KOPT-K1 (cell line): ENCODE measurements at regions not wholly inside any gene's neighbourhood (a gene's known extent, or its start where the extent isn't known, plus 50 kb on each side); places are given as distances from the start of the nearest gene placed in this dataset.

Source experiments
- H3K27ac ChIP-seq: fragments of 200-600 bp; sonication (generic); 2 replicates; pipeline ENCODE4 v1.5.1; 2016; ENCODE audit warnings: antibody characterized with exemption, mild to moderate bottlenecking, low read depth, low read length; ENCODE audit not compliant: poor library complexity, severe bottlenecking
- H3K36me3 ChIP-seq: fragments of 200-600 bp; sonication (generic); 2 replicates; pipeline ENCODE4 v1.5.1; 2017; ENCODE audit warnings: antibody characterized with exemption, mild to moderate bottlenecking, low read length, moderate library complexity; ENCODE audit not compliant: insufficient read depth
- H3K9me3 ChIP-seq: fragments of 200-600 bp; sonication (generic); 2 replicates; pipeline ENCODE4 v1.5.1; 2017; ENCODE audit warnings: antibody characterized with exemption, low read length, mild to moderate bottlenecking; ENCODE audit not compliant: insufficient read depth, poor library complexity, severe bottlenecking

DNA sequence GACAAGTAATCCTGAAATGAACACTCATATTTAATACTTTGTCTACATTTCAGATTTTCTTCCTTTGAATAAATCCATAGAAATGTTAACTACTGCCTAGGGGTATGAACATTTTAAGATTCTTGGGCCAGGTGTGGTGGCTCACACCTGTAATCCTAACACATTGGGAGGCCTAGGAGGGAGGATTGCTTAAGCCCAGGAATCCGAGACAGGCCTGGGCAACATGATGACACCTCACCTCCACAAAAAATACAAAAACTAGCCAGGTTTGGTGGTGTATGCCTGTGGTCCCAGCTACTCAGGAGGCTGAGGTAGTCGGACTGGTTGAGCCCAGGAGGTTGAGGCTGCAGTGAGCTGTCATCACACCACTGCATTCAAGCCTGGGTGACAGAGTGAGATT is 73.9 kb upstream of the PIAS1 start:
- no peaks in the 10 kb centered on the region for H3K36me3 ChIP-seq
- H3K27ac ChIP-seq, result no peak overlapping the region

DNA sequence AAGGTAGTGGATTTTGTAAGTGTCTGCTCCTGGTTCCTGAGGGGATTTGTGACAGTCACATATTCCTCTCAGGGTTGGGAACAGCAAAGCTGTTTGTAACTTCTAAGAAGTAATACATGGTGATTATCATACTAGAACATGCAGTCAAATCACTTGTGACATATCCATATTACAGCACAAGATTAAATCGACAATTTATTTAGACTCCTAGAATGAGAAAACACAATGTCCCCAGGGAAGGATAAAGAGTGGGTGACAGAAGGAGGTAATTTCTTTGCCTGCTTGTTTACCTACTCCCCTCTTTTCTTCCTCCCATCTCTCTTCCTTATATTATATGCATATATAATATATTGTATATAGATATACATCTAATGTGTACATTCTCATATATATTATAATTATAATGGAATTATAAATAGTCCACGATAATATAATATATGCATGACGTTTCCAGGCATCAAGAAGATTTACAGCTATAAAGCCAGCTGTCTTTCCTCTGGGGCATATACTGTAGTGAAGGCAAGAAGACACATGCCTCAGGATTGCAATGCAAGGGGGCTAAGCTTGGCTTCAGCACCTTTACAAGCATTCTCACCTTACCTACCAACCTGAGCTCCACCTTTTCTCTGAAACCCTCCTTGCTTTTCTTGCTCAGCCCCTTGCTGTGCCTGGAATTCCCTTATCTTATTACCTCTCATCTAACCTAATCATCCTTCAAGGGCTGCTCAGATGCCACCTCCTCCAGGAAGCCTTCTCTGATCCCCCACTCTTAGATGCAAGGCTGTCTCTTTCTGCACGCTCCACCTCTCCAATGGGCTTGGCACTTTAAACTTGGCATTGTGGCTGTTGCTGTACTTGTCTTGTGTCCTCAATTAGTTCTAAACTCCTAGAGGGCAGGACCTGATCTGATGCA is 73.1 kb upstream of the PIAS1 start:
- Histone ChIP-seq H3K36me3 (no peaks in the 10 kb centered on the region), H3K27ac (no peak overlapping the region), H3K9me3 (no peaks in the 10 kb centered on the region)

More for the DNA sequence above, 73.9 kb upstream of the PIAS1 start:
- H3K9me3 ChIP-seq, result no peaks in the 10 kb centered on the region

DNA sequence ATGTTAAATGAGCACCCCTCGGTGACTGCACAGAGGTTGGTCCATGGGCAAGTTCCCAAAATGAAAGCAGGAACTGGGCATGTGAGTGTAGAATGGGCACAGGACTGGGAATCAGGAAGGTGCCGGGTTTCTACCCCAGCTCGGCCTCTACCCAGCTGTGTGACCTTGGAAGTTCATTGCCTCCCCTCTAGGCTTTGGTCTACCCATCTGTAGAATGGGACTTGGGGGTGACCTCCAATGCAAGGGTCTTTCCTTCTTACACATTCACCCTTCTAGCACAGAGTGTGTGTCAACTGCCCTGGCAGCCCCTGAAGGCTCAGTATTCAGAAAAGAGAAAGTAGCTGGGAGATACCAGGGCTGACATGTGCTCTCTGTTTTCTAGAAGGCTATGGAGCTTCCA is 72.3 kb upstream of the PIAS1 start:
- no peaks in the 10 kb centered on the region for H3K36me3 ChIP-seq
- no peaks in the 10 kb centered on the region for H3K9me3 ChIP-seq
- H3K27ac ChIP-seq, result no peak overlapping the region

DNA sequence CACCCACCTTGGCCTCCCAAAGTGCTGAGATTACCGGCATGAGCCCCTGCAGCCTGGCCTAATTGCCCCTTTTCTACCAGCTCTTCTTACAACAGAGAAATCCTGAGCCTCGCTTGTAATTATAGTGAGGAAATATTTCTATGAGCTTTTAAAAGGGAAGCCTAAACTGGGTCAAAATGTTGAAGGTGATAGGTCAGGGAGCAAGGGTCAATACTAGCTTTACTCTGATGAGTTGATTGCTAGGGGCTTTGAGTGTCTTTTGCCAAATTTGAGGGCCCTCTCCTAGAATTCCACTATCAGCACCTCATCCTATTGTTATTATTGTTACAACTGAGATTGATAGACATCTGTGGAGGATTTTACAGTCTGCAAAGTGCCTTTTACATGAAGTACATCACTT is 62.4 kb upstream of the PIAS1 start:
- H3K9me3 ChIP-seq, result no peaks in the 10 kb centered on the region
- H3K36me3 ChIP-seq, result no peaks in the 10 kb centered on the region
- no peak overlapping the region for H3K27ac ChIP-seq

GRCh38 chr15:67992411-67992810 is 61.7 kb upstream of the PIAS1 start:
- no peaks in the 10 kb centered on the region for H3K9me3 ChIP-seq
- H3K36me3 ChIP-seq, result no peaks in the 10 kb centered on the region
- H3K27ac ChIP-seq, result no peak overlapping the region

DNA sequence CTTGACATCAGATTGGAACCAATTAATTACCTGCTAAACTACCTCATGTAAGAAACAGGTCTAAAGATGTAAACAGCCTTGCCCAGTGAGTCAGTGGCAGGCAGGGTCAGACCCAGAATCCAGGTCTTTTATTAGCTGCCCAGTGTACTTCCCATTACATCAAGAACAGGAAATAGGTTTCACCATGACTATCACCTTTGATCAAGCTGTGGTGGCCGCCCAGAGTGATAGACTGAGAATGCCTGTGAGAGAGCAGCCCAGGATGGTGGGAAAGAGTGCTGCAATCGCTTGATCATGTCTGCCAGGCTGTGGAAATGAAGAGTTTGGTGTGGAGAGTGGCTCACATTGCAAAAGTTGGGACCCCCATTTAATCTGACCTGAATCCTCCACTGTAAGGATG is 61.3 kb upstream of the PIAS1 start:
- H3K27ac ChIP-seq, result no peak overlapping the region
- H3K9me3 ChIP-seq, result no peaks in the 10 kb centered on the region
- H3K36me3 ChIP-seq, result no peaks in the 10 kb centered on the region

DNA sequence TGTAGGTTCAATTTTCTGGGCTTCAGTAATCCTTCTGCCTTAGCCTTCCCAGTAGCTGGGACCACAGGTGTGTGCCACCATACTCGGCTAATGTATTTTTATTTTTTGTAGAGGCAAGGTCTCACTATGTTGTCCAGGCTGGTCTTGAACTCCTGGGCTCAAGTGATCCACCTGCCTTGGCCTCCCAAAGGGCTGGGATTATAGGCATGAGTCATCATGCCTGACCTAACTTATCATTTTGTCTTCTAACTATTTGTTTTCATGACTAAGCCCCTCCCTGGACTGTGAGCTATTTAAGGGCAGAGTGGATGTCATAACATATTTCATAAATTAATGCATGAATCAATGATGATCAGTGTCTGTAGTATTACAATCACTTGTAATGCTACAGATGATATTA is 56.1 kb upstream of the PIAS1 start:
- Histone ChIP-seq H3K9me3 (no peaks in the 10 kb centered on the region), H3K36me3 (no peaks in the 10 kb centered on the region), H3K27ac (no peak overlapping the region)

GRCh38 chr15:67998599-67999133 is 55.4 kb upstream of the PIAS1 start:
- H3K27ac ChIP-seq, result no peak overlapping the region
- H3K9me3 ChIP-seq, result no peaks in the 10 kb centered on the region
- H3K36me3 ChIP-seq, result no peaks in the 10 kb centered on the region

DNA sequence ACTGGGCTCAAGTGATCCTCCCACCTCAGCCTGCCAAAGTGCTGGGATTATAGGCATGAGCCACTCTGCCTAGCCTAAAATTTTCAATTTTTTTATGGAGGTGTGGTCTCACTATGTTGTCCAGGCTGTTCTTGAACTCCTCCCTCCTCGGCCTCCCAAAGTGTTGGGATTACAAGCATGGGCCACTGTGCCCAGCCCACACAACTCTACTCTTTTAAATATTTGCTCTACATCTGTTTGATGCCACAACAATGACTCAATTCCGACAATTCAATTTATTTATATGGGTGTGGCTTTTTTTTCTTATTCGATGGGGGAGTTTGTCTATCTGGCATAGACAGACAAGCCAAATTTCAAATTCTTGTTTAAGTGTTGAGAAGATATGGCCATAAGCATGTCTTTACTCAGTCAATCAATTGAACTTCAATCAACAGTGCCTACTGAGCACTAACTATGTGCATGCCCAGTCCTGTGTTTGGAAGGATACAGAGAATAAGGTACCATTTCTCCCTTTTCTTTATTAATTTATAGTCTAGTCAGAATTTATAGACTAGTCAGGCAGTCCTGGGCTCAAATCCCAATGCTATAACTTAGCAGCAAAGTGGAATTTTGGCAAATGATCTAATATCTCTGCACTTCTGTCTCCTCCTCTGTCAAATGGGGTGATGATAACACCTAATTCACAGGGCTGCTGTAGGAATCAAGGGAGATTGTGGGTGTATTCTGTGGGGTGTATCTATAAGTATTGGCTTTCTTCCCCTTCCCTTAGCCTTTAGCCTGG is 54.6 kb upstream of the PIAS1 start:
- Histone ChIP-seq H3K9me3 (no peaks in the 10 kb centered on the region), H3K36me3 (no peaks in the 10 kb centered on the region), H3K27ac (no peak overlapping the region)

DNA sequence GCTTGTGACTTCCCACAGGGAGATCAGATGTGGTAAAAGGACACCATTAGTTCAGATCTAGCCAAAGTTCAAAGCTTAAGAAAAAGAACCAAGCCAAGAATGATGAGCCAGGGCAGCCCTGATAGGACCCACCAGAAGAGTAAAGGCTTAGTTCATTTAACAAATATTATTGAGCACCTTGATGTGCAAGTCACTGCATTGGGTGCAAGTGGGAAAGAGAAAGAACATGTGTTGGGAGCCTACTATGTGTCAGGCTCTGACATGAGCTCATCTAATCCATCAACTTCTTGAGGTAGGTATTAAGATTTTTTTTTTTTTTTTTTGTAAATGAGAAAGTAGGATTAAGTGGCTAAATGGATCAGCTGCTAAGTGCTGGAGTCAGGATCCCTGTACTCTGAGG is 53.4 kb upstream of the PIAS1 start:
- Histone ChIP-seq H3K36me3 (no peaks in the 10 kb centered on the region), H3K27ac (no peak overlapping the region), H3K9me3 (no peaks in the 10 kb centered on the region)

- H3K9me3 ChIP-seq, result peaks cover under 1% of the 10 kb centered on the region
- no peak overlapping the region for H3K27ac ChIP-seq
Measured at GRCh38 chr15:68001811-68002210, 52.3 kb upstream of the PIAS1 start.

GRCh38 chr15:68003297-68003696 is 50.8 kb upstream of the PIAS1 start:
- Histone ChIP-seq H3K9me3 (peaks cover 10% of the 10 kb centered on the region), H3K27ac (no peak overlapping the region), H3K36me3 (no peaks in the 10 kb centered on the region)

More at GRCh38 chr15:68001811-68002210, 52.3 kb upstream of the PIAS1 start:
- no peaks in the 10 kb centered on the region for H3K36me3 ChIP-seq
